ENCODE measurements at regions not wholly inside any gene's neighbourhood (a gene's known extent, or its start where the extent isn't known, plus 50 kb on each side); places are given as distances from the start of the nearest gene placed in this dataset.

- H3K4me1 Mint-ChIP-seq (ENCODE audit: low read depth) = no peaks in the 10 kb centered on the region
- no peaks in the 10 kb centered on the region for H3K27me3 Mint-ChIP-seq (ENCODE audit: low read depth)
- no peak overlapping the region for H3K4me3 Mint-ChIP-seq (ENCODE audit: unreplicated experiment)
- TF ChIP-seq, protein P1, sequence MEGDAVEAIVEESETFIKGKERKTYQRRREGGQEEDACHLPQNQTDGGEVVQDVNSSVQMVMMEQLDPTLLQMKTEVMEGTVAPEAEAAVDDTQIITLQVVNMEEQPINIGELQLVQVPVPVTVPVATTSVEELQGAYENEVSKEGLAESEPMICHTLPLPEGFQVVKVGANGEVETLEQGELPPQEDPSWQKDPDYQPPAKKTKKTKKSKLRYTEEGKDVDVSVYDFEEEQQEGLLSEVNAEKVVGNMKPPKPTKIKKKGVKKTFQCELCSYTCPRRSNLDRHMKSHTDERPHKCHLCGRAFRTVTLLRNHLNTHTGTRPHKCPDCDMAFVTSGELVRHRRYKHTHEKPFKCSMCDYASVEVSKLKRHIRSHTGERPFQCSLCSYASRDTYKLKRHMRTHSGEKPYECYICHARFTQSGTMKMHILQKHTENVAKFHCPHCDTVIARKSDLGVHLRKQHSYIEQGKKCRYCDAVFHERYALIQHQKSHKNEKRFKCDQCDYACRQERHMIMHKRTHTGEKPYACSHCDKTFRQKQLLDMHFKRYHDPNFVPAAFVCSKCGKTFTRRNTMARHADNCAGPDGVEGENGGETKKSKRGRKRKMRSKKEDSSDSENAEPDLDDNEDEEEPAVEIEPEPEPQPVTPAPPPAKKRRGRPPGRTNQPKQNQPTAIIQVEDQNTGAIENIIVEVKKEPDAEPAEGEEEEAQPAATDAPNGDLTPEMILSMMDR (IDR thresholded peaks at IDR 0.05) = no peak
- peaks cover 3% of the 10 kb centered on the region for H3K9me3 Mint-ChIP-seq (ENCODE audit: low read depth)
- H3K27ac Mint-ChIP-seq (ENCODE audit: unreplicated experiment) = no peak overlapping the region
- DNase-seq (ENCODE audit: low spot score) = no peak
- H3K36me3 Mint-ChIP-seq (ENCODE audit: low read depth) = no peaks in the 10 kb centered on the region
Observed at GRCh38 chr13:61722119-61722518, 306.5 kb upstream of the PCDH20 start.

DNA sequence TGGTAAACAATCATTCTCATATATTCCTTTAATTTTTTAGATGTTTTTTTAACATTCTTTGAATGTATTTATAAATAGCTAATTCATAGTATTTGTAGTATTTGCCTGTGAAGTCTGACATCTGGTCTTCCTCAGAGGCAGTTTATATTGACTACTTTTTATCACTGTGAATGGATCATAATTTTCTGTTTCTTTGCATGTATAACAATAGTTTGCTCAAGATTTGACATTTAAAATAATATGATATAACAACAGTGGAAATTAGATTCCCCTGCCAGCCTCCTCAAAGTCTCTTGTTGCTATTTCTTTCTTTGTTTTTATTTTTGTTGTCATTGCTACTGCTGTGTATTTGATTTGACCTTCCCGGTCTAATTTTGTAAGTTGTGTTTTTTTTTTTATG is 297.0 kb upstream of the PCDH20 start:
- no peak overlapping the region for H3K4me3 Mint-ChIP-seq (ENCODE audit: unreplicated experiment)
- peaks cover 5% of the 10 kb centered on the region for H3K27me3 Mint-ChIP-seq (ENCODE audit: low read depth)
- H3K4me1 Mint-ChIP-seq (ENCODE audit: low read depth) = no peaks in the 10 kb centered on the region
- DNase-seq (ENCODE audit: low spot score) = no peak
- no peak overlapping the region for H3K27ac Mint-ChIP-seq (ENCODE audit: unreplicated experiment)
- H3K36me3 Mint-ChIP-seq (ENCODE audit: low read depth) = no peaks in the 10 kb centered on the region
- TF ChIP-seq, protein P1 (IDR thresholded peaks at IDR 0.05) = no peak
- peaks cover 11% of the 10 kb centered on the region for H3K9me3 Mint-ChIP-seq (ENCODE audit: low read depth)

DNA sequence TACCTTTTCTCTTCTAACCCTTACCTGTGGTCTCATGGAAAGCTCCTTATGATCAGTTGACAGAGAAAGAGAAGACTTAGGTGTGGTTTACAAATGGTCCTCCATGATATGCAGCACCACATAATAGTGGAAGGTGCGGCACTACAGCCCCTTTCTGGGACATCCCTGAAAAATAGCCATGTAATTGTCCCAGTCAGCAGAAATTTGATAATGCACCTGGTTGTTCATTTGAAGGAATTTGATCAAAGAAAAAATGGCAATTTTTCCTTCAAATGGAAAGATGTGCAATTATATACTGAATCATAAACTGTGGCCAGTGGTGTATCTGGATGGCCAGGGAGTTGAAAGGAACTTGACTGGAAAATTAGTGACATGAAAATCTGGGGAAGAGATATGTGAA is 293.6 kb upstream of the PCDH20 start:
- TF ChIP-seq, protein P1 (IDR thresholded peaks at IDR 0.05) = no peak
- H3K9me3 Mint-ChIP-seq (ENCODE audit: low read depth) = peaks cover 9% of the 10 kb centered on the region
- H3K36me3 Mint-ChIP-seq (ENCODE audit: low read depth) = no peaks in the 10 kb centered on the region
- no peak for DNase-seq (ENCODE audit: low spot score)
- no peak overlapping the region for H3K4me3 Mint-ChIP-seq (ENCODE audit: unreplicated experiment)
- no peaks in the 10 kb centered on the region for H3K4me1 Mint-ChIP-seq (ENCODE audit: low read depth)
- no peak overlapping the region for H3K27ac Mint-ChIP-seq (ENCODE audit: unreplicated experiment)
- H3K27me3 Mint-ChIP-seq (ENCODE audit: low read depth) = peaks cover 5% of the 10 kb centered on the region

- Mint-ChIP-seq H3K4me3 (ENCODE audit: unreplicated experiment) (no peak overlapping the region), H3K27ac (ENCODE audit: unreplicated experiment) (no peak overlapping the region), H3K27me3 (ENCODE audit: low read depth) (peaks cover under 1% of the 10 kb centered on the region), H3K36me3 (ENCODE audit: low read depth) (no peaks in the 10 kb centered on the region), H3K9me3 (ENCODE audit: low read depth) (peaks cover 13% of the 10 kb centered on the region), H3K4me1 (ENCODE audit: low read depth) (no peaks in the 10 kb centered on the region)
- no peak for DNase-seq (ENCODE audit: low spot score)
- TF ChIP-seq, protein P1 (IDR thresholded peaks at IDR 0.05) = no peak
Observed at GRCh38 chr13:61706899-61707298, 291.2 kb upstream of the PCDH20 start.

GRCh38 chr13:61700620-61701019 is 285.0 kb upstream of the PCDH20 start:
- H3K27ac Mint-ChIP-seq (ENCODE audit: unreplicated experiment) = no peak overlapping the region
- no peak overlapping the region for H3K4me3 Mint-ChIP-seq (ENCODE audit: unreplicated experiment)
- TF ChIP-seq, protein P1 (IDR thresholded peaks at IDR 0.05) = no peak
- H3K9me3 Mint-ChIP-seq (ENCODE audit: low read depth) = peaks cover 9% of the 10 kb centered on the region
- no peaks in the 10 kb centered on the region for H3K4me1 Mint-ChIP-seq (ENCODE audit: low read depth)
- no peaks in the 10 kb centered on the region for H3K36me3 Mint-ChIP-seq (ENCODE audit: low read depth)
- no peak for DNase-seq (ENCODE audit: low spot score)
- H3K27me3 Mint-ChIP-seq (ENCODE audit: low read depth) = no peaks in the 10 kb centered on the region
